OCI-LY7 (cell line): ENCODE measurements at regions not wholly inside any gene's neighbourhood (a gene's known extent, or its start where the extent isn't known, plus 50 kb on each side); places are given as distances from the start of the nearest gene placed in this dataset.

Source experiments
- BruUV-seq: library from RNA; stranded (reverse); fragments of 400-500 nt; replicated peaks from 2 replicates; lab custom pipeline; 2021; lab: Mats Ljungman, UMichigan
- CTCF ChIA-PET: fragments of 300-600 bp; sonication (Branson Sonifier 250); formaldehyde crosslinking; loops from one replicate; lab custom pipeline; 2022; ENCODE audit warnings: antibody characterized with exemption; ENCODE audit not compliant: unreplicated experiment; lab: Charles Lee
- POLR2A ChIA-PET: fragments of 300-600 bp; sonication (Branson Sonifier 250); formaldehyde crosslinking; loops from one replicate; lab custom pipeline; 2022; ENCODE audit warnings: antibody characterized with exemption; lab: Charles Lee
- DNase-seq: peaks from one replicate; pipeline ENCODE4 v3.0.0-alpha.2; 2015; ENCODE audit warnings: low spot score
- H2AFZ ChIP-seq: fragments of 200-600 bp; sonication (generic), shearing (Covaris generic); 2 replicates; pipeline ENCODE4 v1.6.1; 2014; ENCODE audit warnings: mild to moderate bottlenecking, antibody characterized with exemption, low read length, moderate library complexity
- H3K27ac ChIP-seq: fragments of 200-600 bp; sonication (generic); 2 replicates; pipeline ENCODE4 v1.5.1; 2014; ENCODE audit warnings: mixed run types, low read depth, mild to moderate bottlenecking, moderate library complexity, low read length, inconsistent platforms; ENCODE audit not compliant: poor library complexity, severe bottlenecking
- H3K36me3 ChIP-seq: fragments of 200-600 bp; sonication (generic); 2 replicates; pipeline ENCODE4 v1.6.1; 2014; ENCODE audit warnings: mild to moderate bottlenecking, antibody characterized with exemption, low read length, moderate library complexity, mixed read lengths; ENCODE audit not compliant: insufficient read depth
- H3K4me1 ChIP-seq: fragments of 200-600 bp; sonication (generic); 2 replicates; pipeline ENCODE4 v1.5.1; 2014; ENCODE audit warnings: mild to moderate bottlenecking, low read length; ENCODE audit not compliant: insufficient read depth, poor library complexity, severe bottlenecking
- H3K4me2 ChIP-seq: fragments of 200-600 bp; sonication (generic); 2 replicates; pipeline ENCODE4 v1.6.1; 2014; ENCODE audit warnings: mild to moderate bottlenecking, low read length
- H3K4me3 ChIP-seq: fragments of 200-600 bp; sonication (generic); 2 replicates; pipeline ENCODE4 v1.5.1; 2014; ENCODE audit warnings: mild to moderate bottlenecking, low read depth, low read length; ENCODE audit not compliant: poor library complexity, severe bottlenecking
- H3K79me2 ChIP-seq: fragments of 200-600 bp; sonication (generic); 2 replicates; pipeline ENCODE4 v1.6.1; 2016; ENCODE audit warnings: low read depth, mild to moderate bottlenecking, low read length, moderate library complexity, mixed read lengths; ENCODE audit not compliant: insufficient read depth
- H3K9me2 ChIP-seq: fragments of 200-600 bp; sonication (generic); 2 replicates; pipeline ENCODE4 v1.6.1; 2016; ENCODE audit warnings: mild to moderate bottlenecking, low read length, mixed read lengths; ENCODE audit not compliant: insufficient read depth
- H3K9me3 ChIP-seq: fragments of 200-600 bp; sonication (generic); 2 replicates; pipeline ENCODE4 v1.6.1; 2014; ENCODE audit warnings: mild to moderate bottlenecking, mixed run types, low read length, mixed read lengths
- H4K20me1 ChIP-seq: fragments of 200-600 bp; sonication (generic); 2 replicates; pipeline ENCODE4 v1.6.1; 2014; ENCODE audit warnings: mild to moderate bottlenecking, antibody characterized with exemption, low read length, moderate library complexity, mixed read lengths; ENCODE audit not compliant: insufficient read depth
- EZH2phosphoT487 ChIP-seq: fragments of 200-600 bp; sonication (generic); IDR thresholded peaks from 2 replicates; pipeline ENCODE4 v1.6.1; 2018; ENCODE audit warnings: low read depth, borderline replicate concordance, mild to moderate bottlenecking, mixed run types, antibody characterized with exemption, low read length, moderate library complexity, mixed read lengths
- intact Hi-C: fragments of 100-400 bp; cut with micrococcal nuclease; formaldehyde crosslinking; loops from one replicate; pipeline ENCODE4 v1.10.0; 2022; ENCODE audit not compliant: unreplicated experiment
- TF ChIP-seq, protein P1 (sequence below): fragments of 200-600 bp; sonication (generic); conservative IDR thresholded peaks from 2 replicates; pipeline ENCODE4 v1.5.1; 2014; ENCODE audit warnings: mild to moderate bottlenecking, antibody characterized with exemption, low read length, moderate library complexity, mixed read lengths

DNA sequence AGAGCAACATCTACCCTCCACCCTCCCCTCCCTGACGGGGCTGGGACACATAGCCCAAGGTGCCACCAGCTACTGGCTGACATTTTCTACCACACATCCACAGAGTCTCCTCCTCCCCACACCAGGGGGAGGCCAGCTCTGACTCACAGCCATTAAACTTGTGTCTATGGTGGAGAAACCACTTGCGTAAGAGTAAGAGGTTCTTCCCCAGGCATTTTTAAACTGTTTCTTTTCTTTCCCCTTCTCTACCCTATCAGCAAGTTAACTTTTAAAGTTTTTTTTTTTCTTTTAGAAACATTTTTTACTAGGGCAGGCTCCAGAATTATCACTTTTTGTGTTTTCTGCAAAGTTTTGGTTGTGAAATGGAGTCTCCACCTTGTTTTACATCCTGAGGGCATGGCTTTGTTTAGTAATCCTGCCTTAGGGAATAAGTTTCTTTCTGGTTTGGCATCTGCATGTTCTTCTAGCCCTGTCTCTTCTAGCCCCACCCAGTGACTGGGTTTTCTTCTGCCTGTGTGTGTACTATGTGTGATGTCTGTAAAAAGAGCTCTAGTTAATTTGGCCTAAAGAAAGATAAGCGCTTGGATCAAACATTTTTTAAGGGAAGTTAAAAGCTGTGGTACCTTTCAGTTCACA lies 148.8 kb upstream of the GADL1 start:
- H3K4me3 ChIP-seq: no peak overlapping the region
- intact Hi-C loops: no loop called here
- POLR2A ChIA-PET: no interaction called here
- DNase-seq: no peak
- H3K9me3 ChIP-seq: no peaks in the 10 kb centered on the region
- no peak overlapping the region for H2AFZ ChIP-seq
- no peaks in the 10 kb centered on the region for H3K79me2 ChIP-seq
- H3K9me2 ChIP-seq: no peaks in the 10 kb centered on the region
- no peaks in the 10 kb centered on the region for H3K36me3 ChIP-seq
- no peak overlapping the region for H3K27ac ChIP-seq
- CTCF ChIA-PET: no interaction called here
- no peak overlapping the region for H3K4me2 ChIP-seq
- no peak for TF ChIP-seq EZH2phosphoT487
- TF ChIP-seq, protein P1, sequence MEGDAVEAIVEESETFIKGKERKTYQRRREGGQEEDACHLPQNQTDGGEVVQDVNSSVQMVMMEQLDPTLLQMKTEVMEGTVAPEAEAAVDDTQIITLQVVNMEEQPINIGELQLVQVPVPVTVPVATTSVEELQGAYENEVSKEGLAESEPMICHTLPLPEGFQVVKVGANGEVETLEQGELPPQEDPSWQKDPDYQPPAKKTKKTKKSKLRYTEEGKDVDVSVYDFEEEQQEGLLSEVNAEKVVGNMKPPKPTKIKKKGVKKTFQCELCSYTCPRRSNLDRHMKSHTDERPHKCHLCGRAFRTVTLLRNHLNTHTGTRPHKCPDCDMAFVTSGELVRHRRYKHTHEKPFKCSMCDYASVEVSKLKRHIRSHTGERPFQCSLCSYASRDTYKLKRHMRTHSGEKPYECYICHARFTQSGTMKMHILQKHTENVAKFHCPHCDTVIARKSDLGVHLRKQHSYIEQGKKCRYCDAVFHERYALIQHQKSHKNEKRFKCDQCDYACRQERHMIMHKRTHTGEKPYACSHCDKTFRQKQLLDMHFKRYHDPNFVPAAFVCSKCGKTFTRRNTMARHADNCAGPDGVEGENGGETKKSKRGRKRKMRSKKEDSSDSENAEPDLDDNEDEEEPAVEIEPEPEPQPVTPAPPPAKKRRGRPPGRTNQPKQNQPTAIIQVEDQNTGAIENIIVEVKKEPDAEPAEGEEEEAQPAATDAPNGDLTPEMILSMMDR: no peak
- H3K4me1 ChIP-seq: no peaks in the 10 kb centered on the region
- BruUV-seq: no TSS peak
- no peaks in the 10 kb centered on the region for H4K20me1 ChIP-seq

DNA sequence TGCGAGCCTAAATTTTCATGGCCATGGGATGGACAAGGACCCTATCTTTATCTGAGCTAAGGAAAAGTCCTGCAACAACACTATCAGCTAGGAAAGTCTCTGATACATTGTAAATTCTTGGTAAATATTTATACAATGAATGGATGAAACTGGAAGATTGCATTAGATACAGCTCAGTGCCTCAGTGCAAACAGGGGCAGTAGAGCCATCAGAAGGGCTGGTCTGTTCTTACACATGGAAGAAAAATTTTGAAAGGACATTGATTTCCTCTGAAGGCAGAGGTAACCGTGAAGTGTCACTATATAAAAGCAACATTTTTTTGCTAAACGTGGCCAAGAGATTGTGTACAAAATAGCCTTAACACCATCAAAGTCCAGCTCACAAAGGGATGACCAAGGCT lies 153.2 kb upstream of the GADL1 start:
- H3K36me3 ChIP-seq: no peaks in the 10 kb centered on the region
- H3K79me2 ChIP-seq: no peaks in the 10 kb centered on the region
- H3K9me3 ChIP-seq: no peaks in the 10 kb centered on the region
- H3K9me2 ChIP-seq: no peaks in the 10 kb centered on the region
- intact Hi-C loops: no loop called here
- H2AFZ ChIP-seq: no peak overlapping the region
- BruUV-seq: no TSS peak
- ChIA-PET CTCF (no interaction called here), POLR2A (no interaction called here)
- no peak for DNase-seq
- no peak overlapping the region for H3K4me2 ChIP-seq
- no peaks in the 10 kb centered on the region for H3K4me1 ChIP-seq
- H3K27ac ChIP-seq: no peak overlapping the region
- no peaks in the 10 kb centered on the region for H4K20me1 ChIP-seq
- TF ChIP-seq, protein P1: no peak
- TF ChIP-seq EZH2phosphoT487: no peak
- H3K4me3 ChIP-seq: no peak overlapping the region

DNA sequence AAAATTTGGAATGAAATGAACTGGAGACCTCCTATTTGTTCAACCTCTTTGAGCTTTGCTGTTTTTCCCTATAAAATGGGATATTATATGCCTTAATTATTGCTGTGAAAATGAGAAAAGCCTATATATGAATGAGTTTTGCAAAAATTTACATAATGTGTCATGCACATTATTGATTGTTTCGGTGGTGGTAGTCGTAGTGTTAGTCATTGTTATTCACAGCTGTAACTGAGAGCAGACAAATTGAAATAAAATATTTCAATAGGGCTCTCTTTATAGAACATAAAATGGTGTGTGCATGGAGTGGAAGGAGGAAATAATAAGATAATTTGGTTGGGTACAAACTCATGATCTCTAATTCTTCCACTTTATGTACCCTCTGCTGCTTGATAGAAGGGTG lies 153.7 kb upstream of the GADL1 start:
- no peaks in the 10 kb centered on the region for H3K36me3 ChIP-seq
- BruUV-seq: no TSS peak
- ChIA-PET CTCF (no interaction called here), POLR2A (no interaction called here)
- no peaks in the 10 kb centered on the region for H3K9me2 ChIP-seq
- no peaks in the 10 kb centered on the region for H3K9me3 ChIP-seq
- H3K27ac ChIP-seq: no peak overlapping the region
- H4K20me1 ChIP-seq: no peaks in the 10 kb centered on the region
- no peak overlapping the region for H2AFZ ChIP-seq
- H3K4me2 ChIP-seq: no peak overlapping the region
- no peak overlapping the region for H3K4me3 ChIP-seq
- DNase-seq: no peak
- H3K79me2 ChIP-seq: no peaks in the 10 kb centered on the region
- H3K4me1 ChIP-seq: no peaks in the 10 kb centered on the region
- TF ChIP-seq EZH2phosphoT487: no peak
- TF ChIP-seq, protein P1: no peak
- intact Hi-C loops: no loop called here
